ENCODE measurements at regions not wholly inside any gene's neighbourhood (a gene's known extent, or its start where the extent isn't known, plus 50 kb on each side); places are given as distances from the start of the nearest gene placed in this dataset.

- no peak overlapping the region for H3K4me3 ChIP-seq (ENCODE audit: low read depth, low read length)
- H3K27ac ChIP-seq (ENCODE audit: low read depth) = no peak overlapping the region
- no peaks in the 10 kb centered on the region for H3K4me1 ChIP-seq (ENCODE audit: insufficient read depth)
- no peak for DNase-seq (ENCODE audit: extremely low spot score)
- WGBS = 54% methylated on average over 5 of the region's 5 CpGs
- H3K36me3 ChIP-seq (ENCODE audit: insufficient read depth) = no peaks in the 10 kb centered on the region
These were observed 688.9 kb upstream of the ID2 start for GRCh38 chr2:7992612-7993602.

GRCh38 chr2:7994397-7994951 lies 687.4 kb upstream of the ID2 start:
- WGBS = 50% methylated on average over 6 of the region's 6 CpGs
- H3K4me1 ChIP-seq (ENCODE audit: insufficient read depth) = no peaks in the 10 kb centered on the region
- DNase-seq (ENCODE audit: extremely low spot score) = no peak

GRCh38 chr2:7997279-7997678 lies 684.6 kb upstream of the ID2 start:
- Histone ChIP-seq H3K4me3 (ENCODE audit: low read depth, low read length) (no peak overlapping the region), H3K27ac (ENCODE audit: low read depth) (no peak overlapping the region), H3K4me1 (ENCODE audit: insufficient read depth) (no peaks in the 10 kb centered on the region), H3K36me3 (ENCODE audit: insufficient read depth) (no peaks in the 10 kb centered on the region)
- no peak for DNase-seq (ENCODE audit: extremely low spot score)
- WGBS = 99% methylated on average over 2 of the region's 2 CpGs

More at GRCh38 chr2:7994397-7994951, 687.4 kb upstream of the ID2 start:
- Histone ChIP-seq H3K36me3 (ENCODE audit: insufficient read depth) (no peaks in the 10 kb centered on the region), H3K27ac (ENCODE audit: low read depth) (no peak overlapping the region), H3K4me3 (ENCODE audit: low read depth, low read length) (no peak overlapping the region)

GRCh38 chr2:7999683-8000476 lies 682.0 kb upstream of the ID2 start:
- no peak for DNase-seq (ENCODE audit: extremely low spot score)
- WGBS = 86% methylated on average over 11 of the region's 11 CpGs
- Histone ChIP-seq H3K4me3 (ENCODE audit: low read depth, low read length) (no peak overlapping the region), H3K36me3 (ENCODE audit: insufficient read depth) (no peaks in the 10 kb centered on the region), H3K27ac (ENCODE audit: low read depth) (no peak overlapping the region), H3K4me1 (ENCODE audit: insufficient read depth) (peaks cover 2% of the 10 kb centered on the region)

GRCh38 chr2:8000870-8001269 lies 681.0 kb upstream of the ID2 start:
- Histone ChIP-seq H3K27ac (ENCODE audit: low read depth) (no peak overlapping the region), H3K4me3 (ENCODE audit: low read depth, low read length) (no peak overlapping the region), H3K4me1 (ENCODE audit: insufficient read depth) (peaks cover 2% of the 10 kb centered on the region), H3K36me3 (ENCODE audit: insufficient read depth) (no peaks in the 10 kb centered on the region)
- WGBS = 97% methylated on average over 1 of the region's 1 CpG
- no peak for DNase-seq (ENCODE audit: extremely low spot score)

GRCh38 chr2:8002765-8003393 lies 679.0 kb upstream of the ID2 start:
- Histone ChIP-seq H3K27ac (ENCODE audit: low read depth) (no peak overlapping the region), H3K4me3 (ENCODE audit: low read depth, low read length) (no peak overlapping the region), H3K36me3 (ENCODE audit: insufficient read depth) (no peaks in the 10 kb centered on the region), H3K4me1 (ENCODE audit: insufficient read depth) (peaks cover 2% of the 10 kb centered on the region)
- WGBS = 91% methylated on average over 8 of the region's 8 CpGs
- DNase-seq (ENCODE audit: extremely low spot score) = no peak

- no peaks in the 10 kb centered on the region for H3K36me3 ChIP-seq (ENCODE audit: insufficient read depth)
- H3K4me1 ChIP-seq (ENCODE audit: insufficient read depth) = peaks cover 2% of the 10 kb centered on the region
- peak; percentile 45 for DNase-seq (ENCODE audit: extremely low spot score)
- no peak overlapping the region for H3K4me3 ChIP-seq (ENCODE audit: low read depth, low read length)
- WGBS = 24% methylated on average over 13 of the region's 13 CpGs
- peak overlapping the region; percentile 79 for H3K27ac ChIP-seq (ENCODE audit: low read depth)
These were observed 678.3 kb upstream of the ID2 start for GRCh38 chr2:8003462-8004075.

- H3K27ac ChIP-seq (ENCODE audit: low read depth) = no peak overlapping the region
- no peak overlapping the region for H3K4me3 ChIP-seq (ENCODE audit: low read depth, low read length)
- DNase-seq (ENCODE audit: extremely low spot score) = peak; percentile 10
- H3K4me1 ChIP-seq (ENCODE audit: insufficient read depth) = peaks cover 2% of the 10 kb centered on the region
- WGBS = 10% methylated on average over 4 of the region's 4 CpGs
- H3K36me3 ChIP-seq (ENCODE audit: insufficient read depth) = no peaks in the 10 kb centered on the region
These were observed 677.6 kb upstream of the ID2 start for GRCh38 chr2:8004250-8004681.

GRCh38 chr2:8006181-8006580 lies 675.7 kb upstream of the ID2 start:
- no peak for DNase-seq (ENCODE audit: extremely low spot score)
- Histone ChIP-seq H3K4me3 (ENCODE audit: low read depth, low read length) (no peak overlapping the region), H3K4me1 (ENCODE audit: insufficient read depth) (peaks cover 2% of the 10 kb centered on the region), H3K27ac (ENCODE audit: low read depth) (no peak overlapping the region), H3K36me3 (ENCODE audit: insufficient read depth) (no peaks in the 10 kb centered on the region)

- H3K27ac ChIP-seq (ENCODE audit: low read depth) = no peak overlapping the region
- WGBS = 89% methylated on average over 3 of the region's 3 CpGs
- no peaks in the 10 kb centered on the region for H3K36me3 ChIP-seq (ENCODE audit: insufficient read depth)
- peaks cover 2% of the 10 kb centered on the region for H3K4me1 ChIP-seq (ENCODE audit: insufficient read depth)
- no peak for DNase-seq (ENCODE audit: extremely low spot score)
- no peak overlapping the region for H3K4me3 ChIP-seq (ENCODE audit: low read depth, low read length)
These were observed 675.2 kb upstream of the ID2 start for GRCh38 chr2:8006626-8007025.

- peaks cover 2% of the 10 kb centered on the region for H3K4me1 ChIP-seq (ENCODE audit: insufficient read depth)
- no peak for DNase-seq (ENCODE audit: extremely low spot score)
- H3K36me3 ChIP-seq (ENCODE audit: insufficient read depth) = no peaks in the 10 kb centered on the region
- 90% methylated on average over 11 of the region's 11 CpGs for WGBS
- no peak overlapping the region for H3K27ac ChIP-seq (ENCODE audit: low read depth)
- no peak overlapping the region for H3K4me3 ChIP-seq (ENCODE audit: low read depth, low read length)
These were observed 672.8 kb upstream of the ID2 start for GRCh38 chr2:8009010-8009597.

GRCh38 chr2:8015848-8016600 lies 665.8 kb upstream of the ID2 start:
- no peaks in the 10 kb centered on the region for H3K4me1 ChIP-seq (ENCODE audit: insufficient read depth)
- H3K27ac ChIP-seq (ENCODE audit: low read depth) = no peak overlapping the region
- WGBS = 65% methylated on average over 7 of the region's 7 CpGs
- H3K4me3 ChIP-seq (ENCODE audit: low read depth, low read length) = no peak overlapping the region
- no peak for DNase-seq (ENCODE audit: extremely low spot score)
- no peaks in the 10 kb centered on the region for H3K36me3 ChIP-seq (ENCODE audit: insufficient read depth)
